HEK293 (cell line): ENCODE measurements at regions not wholly inside any gene's neighbourhood (a gene's known extent, or its start where the extent isn't known, plus 50 kb on each side); places are given as distances from the start of the nearest gene placed in this dataset.

Source experiments
- CTCF ChIA-PET: fragments of 350-600 bp; formaldehyde crosslinking; extraction: SDS; loops from one replicate; lab custom pipeline; 2021; ENCODE audit warnings: antibody characterized with exemption; lab: Yijun Ruan, JAX
- POLR2A ChIA-PET: fragments of 300-600 bp; formaldehyde crosslinking; extraction: SDS; loops from one replicate; lab custom pipeline; 2020; ENCODE audit warnings: antibody characterized with exemption, inconsistent platforms; lab: Yijun Ruan, JAX
- H3K27ac ChIP-seq: fragments of 200-500 bp; sonication (Bioruptor generic); 2 replicates; pipeline ENCODE4 v1.5.1; 2014; ENCODE audit warnings: low read depth, low read length, control low read depth, inconsistent platforms; ENCODE audit errors: extremely low read depth
- H3K36me3 ChIP-seq, 2 experiments: fragments of 200-500 bp in 1 of 2; sonication (Bioruptor generic) in 1 of 2; 1 replicate in 1 of 2; 2 replicates in 1 of 2; pipeline ENCODE4 v1.5.1; 2014 to 2017; ENCODE audit warnings: inconsistent platforms in 2 of 2, low read length in 2 of 2; ENCODE audit not compliant: control insufficient read depth in 2 of 2, insufficient read depth in 1 of 2
- H3K4me1 ChIP-seq: fragments of 200-500 bp; sonication (Bioruptor generic); 2 replicates; pipeline ENCODE4 v1.5.1; 2014; ENCODE audit warnings: mild to moderate bottlenecking, low read length, inconsistent platforms; ENCODE audit not compliant: control insufficient read depth, insufficient read depth
- H3K4me3 ChIP-seq: 2 replicates; pipeline ENCODE4 v1.5.1; 2011; ENCODE audit warnings: low read depth, mild to moderate bottlenecking, control low read depth, low read length, moderate library complexity
- H3K9me3 ChIP-seq: fragments of 200-500 bp; sonication (Bioruptor generic); 2 replicates; pipeline ENCODE4 v1.5.1; 2014; ENCODE audit warnings: low read depth, low read length, inconsistent platforms; ENCODE audit not compliant: control insufficient read depth, insufficient read depth
- HOXA7 ChIP-seq: sonication (generic); formaldehyde crosslinking; IDR thresholded peaks from 2 replicates; pipeline ENCODE4 v1.8.1; 2022; ENCODE audit warnings: missing genetic modification reagents, borderline replicate concordance
- IKZF3 ChIP-seq: fragments of 450-650 bp; IDR thresholded peaks from 2 replicates; pipeline ENCODE4 v1.5.0; 2018; ENCODE audit warnings: missing biosample characterization, mild to moderate bottlenecking, missing genetic modification characterization, moderate library complexity
- KLF1 ChIP-seq: fragments of 450-650 bp; formaldehyde crosslinking; IDR thresholded peaks from 2 replicates; pipeline ENCODE4 v1.5.1; 2016; ENCODE audit warnings: missing biosample characterization, missing genetic modification characterization
- OVOL3 ChIP-seq: fragments of 450-650 bp; formaldehyde crosslinking; IDR thresholded peaks from 2 replicates; pipeline ENCODE4 v1.5.1; 2016; ENCODE audit warnings: missing biosample characterization, missing genetic modification characterization
- PRDM1 ChIP-seq: fragments of 450-650 bp; formaldehyde crosslinking; IDR thresholded peaks from 2 replicates; pipeline ENCODE4; 2016; ENCODE audit warnings: missing biosample characterization, missing genetic modification characterization
- TCF7L2 ChIP-seq: IDR thresholded peaks from 2 replicates; pipeline ENCODE4 v1.6.1; 2011; ENCODE audit warnings: low read depth, mild to moderate bottlenecking, inconsistent platforms, low read length, moderate library complexity, borderline replicate concordance
- ZBTB20 ChIP-seq: fragments of 450-650 bp; formaldehyde crosslinking; IDR thresholded peaks from 2 replicates; pipeline ENCODE4 v1.5.1; 2016; ENCODE audit warnings: missing biosample characterization, missing genetic modification characterization
- ZNF138 ChIP-seq: fragments of 450-650 bp; formaldehyde crosslinking; IDR thresholded peaks from 2 replicates; pipeline ENCODE4 v1.5.1; 2016; ENCODE audit warnings: missing biosample characterization, missing genetic modification characterization, borderline replicate concordance
- ZNF19 ChIP-seq: fragments of 450-650 bp; formaldehyde crosslinking; IDR thresholded peaks from 2 replicates; pipeline ENCODE4; 2016; ENCODE audit warnings: missing biosample characterization, missing genetic modification characterization, low read depth
- ZNF2 ChIP-seq: fragments of 450-650 bp; formaldehyde crosslinking; IDR thresholded peaks from 2 replicates; pipeline ENCODE4 v1.5.1; 2016; ENCODE audit warnings: missing biosample characterization, missing genetic modification characterization
- ZNF202 ChIP-seq: fragments of 450-650 bp; formaldehyde crosslinking; IDR thresholded peaks from 2 replicates; pipeline ENCODE4 v1.5.1; 2016; ENCODE audit warnings: missing biosample characterization, missing genetic modification characterization, borderline replicate concordance
- ZNF211 ChIP-seq: fragments of 450-650 bp; formaldehyde crosslinking; IDR thresholded peaks from 2 replicates; pipeline ENCODE4 v1.5.1; 2016; ENCODE audit warnings: low read depth, missing biosample characterization, missing genetic modification characterization
- ZNF292 ChIP-seq: fragments of 450-650 bp; formaldehyde crosslinking; IDR thresholded peaks from 2 replicates; pipeline ENCODE4 v1.5.1; 2016; ENCODE audit warnings: low read depth, missing biosample characterization, missing genetic modification characterization, borderline replicate concordance
- ZNF48 ChIP-seq: fragments of 450-650 bp; formaldehyde crosslinking; IDR thresholded peaks from 2 replicates; pipeline ENCODE4 v1.5.1; 2016; ENCODE audit warnings: missing biosample characterization, missing genetic modification characterization
- ZNF521 ChIP-seq: fragments of 450-650 bp; formaldehyde crosslinking; IDR thresholded peaks from 2 replicates; pipeline ENCODE4 v1.5.1; 2017; ENCODE audit warnings: missing biosample characterization, mild to moderate bottlenecking, missing genetic modification characterization
- ZNF544 ChIP-seq: fragments of 450-650 bp; formaldehyde crosslinking; IDR thresholded peaks from 2 replicates; pipeline ENCODE4 v1.5.0; 2017; ENCODE audit warnings: missing biosample characterization, missing genetic modification characterization
- ZNF549 ChIP-seq: fragments of 450-650 bp; IDR thresholded peaks from 2 replicates; pipeline ENCODE4 v1.5.1; 2018; ENCODE audit warnings: missing biosample characterization, missing genetic modification characterization, mild to moderate bottlenecking, inconsistent platforms, moderate library complexity
- ZNF629 ChIP-seq: fragments of 450-650 bp; formaldehyde crosslinking; IDR thresholded peaks from 2 replicates; pipeline ENCODE4 v1.5.1; 2017; ENCODE audit warnings: missing biosample characterization, missing genetic modification characterization
- ZNF777 ChIP-seq: fragments of 450-650 bp; formaldehyde crosslinking; IDR thresholded peaks from 2 replicates; pipeline ENCODE4 v1.5.1; 2017; ENCODE audit warnings: missing biosample characterization, missing genetic modification characterization, borderline replicate concordance
- TF ChIP-seq, protein P1 (sequence below): fragments of 450-650 bp; formaldehyde crosslinking; conservative IDR thresholded peaks from 2 replicates; pipeline ENCODE4 v1.5.1; 2016; ENCODE audit warnings: low read depth, missing biosample characterization, missing genetic modification characterization
- TF ChIP-seq, protein P2 (sequence below): fragments of 450-650 bp; formaldehyde crosslinking; IDR thresholded peaks from 2 replicates; pipeline ENCODE4 v1.5.1; 2017; ENCODE audit warnings: missing biosample characterization, missing genetic modification characterization
- TF ChIP-seq, protein P3 (sequence below): fragments of 450-650 bp; IDR thresholded peaks from 2 replicates; pipeline ENCODE4 v1.5.1; 2018; ENCODE audit warnings: missing biosample characterization, missing genetic modification characterization
- TF ChIP-seq, protein P4 (sequence below): fragments of 450-650 bp; formaldehyde crosslinking; IDR thresholded peaks from 2 replicates; pipeline ENCODE4 v1.5.1; 2016; ENCODE audit warnings: missing biosample characterization, missing genetic modification characterization
- TF ChIP-seq, protein P5 (sequence below): fragments of 450-650 bp; formaldehyde crosslinking; IDR thresholded peaks from 2 replicates; pipeline ENCODE4; 2016; ENCODE audit warnings: missing biosample characterization, missing genetic modification characterization
- TF ChIP-seq, protein P6 (sequence below): fragments of 450-650 bp; formaldehyde crosslinking; IDR thresholded peaks from 2 replicates; pipeline ENCODE4 v1.5.1; 2016; ENCODE audit warnings: missing biosample characterization, missing genetic modification characterization

DNA sequence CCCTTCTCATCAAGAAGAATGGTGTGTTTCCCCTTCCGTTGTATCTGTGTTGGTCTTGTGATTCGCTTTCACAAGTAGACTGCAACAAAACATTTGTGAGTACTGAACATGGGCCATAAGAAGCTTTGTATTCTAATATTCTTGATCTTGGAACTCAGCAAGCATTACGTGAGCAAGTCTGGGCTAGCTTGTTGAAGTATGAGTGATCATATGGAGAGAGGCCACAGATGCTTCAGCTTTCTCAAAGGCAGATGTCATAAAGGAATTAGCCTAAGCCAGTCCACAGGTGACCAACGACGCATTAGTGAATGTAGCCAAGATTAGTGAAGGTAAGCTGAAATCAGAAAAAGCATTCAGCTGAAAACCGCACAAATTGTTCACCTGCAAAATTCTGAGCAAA, 609.6 kb upstream of the NEGR1 start:
- no peak overlapping the region for H3K27ac ChIP-seq
- no peak for TF ChIP-seq ZNF211 (tag by site-specific recombination)
- TF ChIP-seq, protein P1, sequence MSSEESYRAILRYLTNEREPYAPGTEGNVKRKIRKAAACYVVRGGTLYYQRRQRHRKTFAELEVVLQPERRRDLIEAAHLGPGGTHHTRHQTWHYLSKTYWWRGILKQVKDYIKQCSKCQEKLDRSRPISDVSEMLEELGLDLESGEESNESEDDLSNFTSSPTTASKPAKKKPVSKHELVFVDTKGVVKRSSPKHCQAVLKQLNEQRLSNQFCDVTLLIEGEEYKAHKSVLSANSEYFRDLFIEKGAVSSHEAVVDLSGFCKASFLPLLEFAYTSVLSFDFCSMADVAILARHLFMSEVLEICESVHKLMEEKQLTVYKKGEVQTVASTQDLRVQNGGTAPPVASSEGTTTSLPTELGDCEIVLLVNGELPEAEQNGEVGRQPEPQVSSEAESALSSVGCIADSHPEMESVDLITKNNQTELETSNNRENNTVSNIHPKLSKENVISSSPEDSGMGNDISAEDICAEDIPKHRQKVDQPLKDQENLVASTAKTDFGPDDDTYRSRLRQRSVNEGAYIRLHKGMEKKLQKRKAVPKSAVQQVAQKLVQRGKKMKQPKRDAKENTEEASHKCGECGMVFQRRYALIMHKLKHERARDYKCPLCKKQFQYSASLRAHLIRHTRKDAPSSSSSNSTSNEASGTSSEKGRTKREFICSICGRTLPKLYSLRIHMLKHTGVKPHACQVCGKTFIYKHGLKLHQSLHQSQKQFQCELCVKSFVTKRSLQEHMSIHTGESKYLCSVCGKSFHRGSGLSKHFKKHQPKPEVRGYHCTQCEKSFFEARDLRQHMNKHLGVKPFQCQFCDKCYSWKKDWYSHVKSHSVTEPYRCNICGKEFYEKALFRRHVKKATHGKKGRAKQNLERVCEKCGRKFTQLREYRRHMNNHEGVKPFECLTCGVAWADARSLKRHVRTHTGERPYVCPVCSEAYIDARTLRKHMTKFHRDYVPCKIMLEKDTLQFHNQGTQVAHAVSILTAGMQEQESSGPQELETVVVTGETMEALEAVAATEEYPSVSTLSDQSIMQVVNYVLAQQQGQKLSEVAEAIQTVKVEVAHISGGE (tag by site-specific recombination): no peak
- no peak for TF ChIP-seq ZNF629 (tag by site-specific recombination)
- TF ChIP-seq ZNF48: no peak
- no peak for TF ChIP-seq PRDM1
- no peak for TF ChIP-seq ZNF19
- no peak for TF ChIP-seq ZNF521 (tag by site-specific recombination)
- TF ChIP-seq, protein P2, sequence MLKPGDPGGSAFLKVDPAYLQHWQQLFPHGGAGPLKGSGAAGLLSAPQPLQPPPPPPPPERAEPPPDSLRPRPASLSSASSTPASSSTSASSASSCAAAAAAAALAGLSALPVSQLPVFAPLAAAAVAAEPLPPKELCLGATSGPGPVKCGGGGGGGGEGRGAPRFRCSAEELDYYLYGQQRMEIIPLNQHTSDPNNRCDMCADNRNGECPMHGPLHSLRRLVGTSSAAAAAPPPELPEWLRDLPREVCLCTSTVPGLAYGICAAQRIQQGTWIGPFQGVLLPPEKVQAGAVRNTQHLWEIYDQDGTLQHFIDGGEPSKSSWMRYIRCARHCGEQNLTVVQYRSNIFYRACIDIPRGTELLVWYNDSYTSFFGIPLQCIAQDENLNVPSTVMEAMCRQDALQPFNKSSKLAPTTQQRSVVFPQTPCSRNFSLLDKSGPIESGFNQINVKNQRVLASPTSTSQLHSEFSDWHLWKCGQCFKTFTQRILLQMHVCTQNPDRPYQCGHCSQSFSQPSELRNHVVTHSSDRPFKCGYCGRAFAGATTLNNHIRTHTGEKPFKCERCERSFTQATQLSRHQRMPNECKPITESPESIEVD: no peak
- TF ChIP-seq ZNF549 (tag by site-specific recombination): no peak
- TF ChIP-seq, protein P3, sequence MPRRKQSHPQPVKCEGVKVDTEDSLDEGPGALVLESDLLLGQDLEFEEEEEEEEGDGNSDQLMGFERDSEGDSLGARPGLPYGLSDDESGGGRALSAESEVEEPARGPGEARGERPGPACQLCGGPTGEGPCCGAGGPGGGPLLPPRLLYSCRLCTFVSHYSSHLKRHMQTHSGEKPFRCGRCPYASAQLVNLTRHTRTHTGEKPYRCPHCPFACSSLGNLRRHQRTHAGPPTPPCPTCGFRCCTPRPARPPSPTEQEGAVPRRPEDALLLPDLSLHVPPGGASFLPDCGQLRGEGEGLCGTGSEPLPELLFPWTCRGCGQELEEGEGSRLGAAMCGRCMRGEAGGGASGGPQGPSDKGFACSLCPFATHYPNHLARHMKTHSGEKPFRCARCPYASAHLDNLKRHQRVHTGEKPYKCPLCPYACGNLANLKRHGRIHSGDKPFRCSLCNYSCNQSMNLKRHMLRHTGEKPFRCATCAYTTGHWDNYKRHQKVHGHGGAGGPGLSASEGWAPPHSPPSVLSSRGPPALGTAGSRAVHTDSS (tag by site-specific recombination): no peak
- no peak for TF ChIP-seq ZNF292 (tag by site-specific recombination)
- TF ChIP-seq OVOL3: no peak
- TF ChIP-seq ZNF544 (tag by site-specific recombination): no peak
- TF ChIP-seq, protein P4, sequence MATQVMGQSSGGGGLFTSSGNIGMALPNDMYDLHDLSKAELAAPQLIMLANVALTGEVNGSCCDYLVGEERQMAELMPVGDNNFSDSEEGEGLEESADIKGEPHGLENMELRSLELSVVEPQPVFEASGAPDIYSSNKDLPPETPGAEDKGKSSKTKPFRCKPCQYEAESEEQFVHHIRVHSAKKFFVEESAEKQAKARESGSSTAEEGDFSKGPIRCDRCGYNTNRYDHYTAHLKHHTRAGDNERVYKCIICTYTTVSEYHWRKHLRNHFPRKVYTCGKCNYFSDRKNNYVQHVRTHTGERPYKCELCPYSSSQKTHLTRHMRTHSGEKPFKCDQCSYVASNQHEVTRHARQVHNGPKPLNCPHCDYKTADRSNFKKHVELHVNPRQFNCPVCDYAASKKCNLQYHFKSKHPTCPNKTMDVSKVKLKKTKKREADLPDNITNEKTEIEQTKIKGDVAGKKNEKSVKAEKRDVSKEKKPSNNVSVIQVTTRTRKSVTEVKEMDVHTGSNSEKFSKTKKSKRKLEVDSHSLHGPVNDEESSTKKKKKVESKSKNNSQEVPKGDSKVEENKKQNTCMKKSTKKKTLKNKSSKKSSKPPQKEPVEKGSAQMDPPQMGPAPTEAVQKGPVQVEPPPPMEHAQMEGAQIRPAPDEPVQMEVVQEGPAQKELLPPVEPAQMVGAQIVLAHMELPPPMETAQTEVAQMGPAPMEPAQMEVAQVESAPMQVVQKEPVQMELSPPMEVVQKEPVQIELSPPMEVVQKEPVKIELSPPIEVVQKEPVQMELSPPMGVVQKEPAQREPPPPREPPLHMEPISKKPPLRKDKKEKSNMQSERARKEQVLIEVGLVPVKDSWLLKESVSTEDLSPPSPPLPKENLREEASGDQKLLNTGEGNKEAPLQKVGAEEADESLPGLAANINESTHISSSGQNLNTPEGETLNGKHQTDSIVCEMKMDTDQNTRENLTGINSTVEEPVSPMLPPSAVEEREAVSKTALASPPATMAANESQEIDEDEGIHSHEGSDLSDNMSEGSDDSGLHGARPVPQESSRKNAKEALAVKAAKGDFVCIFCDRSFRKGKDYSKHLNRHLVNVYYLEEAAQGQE: no peak
- POLR2A ChIA-PET: no interaction called here

DNA sequence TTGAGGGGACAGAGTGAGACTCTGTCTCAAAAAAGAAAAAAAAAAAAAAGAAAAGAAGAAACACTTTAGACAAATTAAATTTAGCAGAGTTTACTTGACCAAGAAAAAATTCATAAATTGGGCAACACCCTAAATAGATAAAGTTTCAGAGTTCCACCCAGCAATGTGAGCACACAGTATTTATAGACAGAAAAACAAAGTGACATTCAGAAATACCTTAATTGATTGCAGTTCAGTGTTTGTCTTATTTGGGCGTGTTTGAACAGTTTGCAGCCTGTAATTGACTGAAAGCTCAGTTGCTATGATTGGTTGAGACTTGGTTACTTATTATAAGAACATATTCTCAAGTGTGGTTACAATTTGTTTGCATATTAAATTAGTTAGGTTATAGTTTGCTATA, 603.5 kb upstream of the NEGR1 start:
- CTCF ChIA-PET: no interaction called here
- no peaks in the 10 kb centered on the region for H3K36me3 ChIP-seq
- POLR2A ChIA-PET: no interaction called here
- H3K27ac ChIP-seq: no peak overlapping the region
- H3K4me1 ChIP-seq: no peaks in the 10 kb centered on the region
- H3K4me3 ChIP-seq: no peak overlapping the region
- no peaks in the 10 kb centered on the region for H3K9me3 ChIP-seq
- TF ChIP-seq KLF1: no peak
- TF ChIP-seq ZNF777 (tag by site-specific recombination): no peak
- no peak for TF ChIP-seq ZNF2 (tag by site-specific recombination)
- no peak for TF ChIP-seq ZBTB20
- TF ChIP-seq ZNF138 (tag by site-specific recombination): no peak
- TF ChIP-seq, protein P5, sequence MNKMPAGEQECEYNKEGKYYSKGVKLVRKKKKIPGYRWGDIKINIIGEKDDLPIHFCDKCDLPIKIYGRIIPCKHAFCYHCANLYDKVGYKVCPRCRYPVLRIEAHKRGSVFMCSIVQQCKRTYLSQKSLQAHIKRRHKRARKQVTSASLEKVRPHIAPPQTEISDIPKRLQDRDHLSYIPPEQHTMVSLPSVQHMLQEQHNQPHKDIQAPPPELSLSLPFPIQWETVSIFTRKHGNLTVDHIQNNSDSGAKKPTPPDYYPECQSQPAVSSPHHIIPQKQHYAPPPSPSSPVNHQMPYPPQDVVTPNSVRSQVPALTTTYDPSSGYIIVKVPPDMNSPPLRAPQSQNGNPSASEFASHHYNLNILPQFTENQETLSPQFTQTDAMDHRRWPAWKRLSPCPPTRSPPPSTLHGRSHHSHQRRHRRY (tag by site-specific recombination): no peak
- no peak for TF ChIP-seq HOXA7 (CRISPR knock-in tag)
- TF ChIP-seq IKZF3: no peak
- TF ChIP-seq, protein P6, sequence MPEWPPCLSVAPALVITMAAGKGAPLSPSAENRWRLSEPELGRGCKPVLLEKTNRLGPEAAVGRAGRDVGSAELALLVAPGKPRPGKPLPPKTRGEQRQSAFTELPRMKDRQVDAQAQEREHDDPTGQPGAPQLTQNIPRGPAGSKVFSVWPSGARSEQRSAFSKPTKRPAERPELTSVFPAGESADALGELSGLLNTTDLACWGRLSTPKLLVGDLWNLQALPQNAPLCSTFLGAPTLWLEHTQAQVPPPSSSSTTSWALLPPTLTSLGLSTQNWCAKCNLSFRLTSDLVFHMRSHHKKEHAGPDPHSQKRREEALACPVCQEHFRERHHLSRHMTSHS (tag by site-specific recombination): no peak
- TF ChIP-seq ZNF202 (tag by site-specific recombination): no peak
- TF ChIP-seq TCF7L2: no peak

More for the DNA sequence above, 609.6 kb upstream of the NEGR1 start:
- Histone ChIP-seq H3K9me3 (no peaks in the 10 kb centered on the region), H3K36me3 (no peaks in the 10 kb centered on the region), H3K4me1 (no peaks in the 10 kb centered on the region), H3K4me3 (no peak overlapping the region)
- CTCF ChIA-PET: interaction anchor here (0.6 kb wide), 1 partner anchor 226 kb away, joined by 3 read pairs; no protein-coding TSS in a partner anchor
